NCI-H2171 treated with DMSO at 0.1 percent for 48 hours (cell line): ENCODE measurements at regions not wholly inside any gene's neighbourhood (a gene's known extent, or its start where the extent isn't known, plus 50 kb on each side); places are given as distances from the start of the nearest gene placed in this dataset.
A peak's percentile ranks its signal among the peaks of the same experiment; 100 is the strongest.

ENCODE experiments used
- DNase-seq: peaks from one replicate; lab custom pipeline; 2025; lab: John Stamatoyannopoulos, UW

GRCh38 chr4:129883996-129884395, 788.0 kb downstream of the C4orf33 start:
- no peak for DNase-seq

GRCh38 chr4:129897111-129897510, 801.2 kb downstream of the C4orf33 start:
- DNase-seq, result no peak

DNA sequence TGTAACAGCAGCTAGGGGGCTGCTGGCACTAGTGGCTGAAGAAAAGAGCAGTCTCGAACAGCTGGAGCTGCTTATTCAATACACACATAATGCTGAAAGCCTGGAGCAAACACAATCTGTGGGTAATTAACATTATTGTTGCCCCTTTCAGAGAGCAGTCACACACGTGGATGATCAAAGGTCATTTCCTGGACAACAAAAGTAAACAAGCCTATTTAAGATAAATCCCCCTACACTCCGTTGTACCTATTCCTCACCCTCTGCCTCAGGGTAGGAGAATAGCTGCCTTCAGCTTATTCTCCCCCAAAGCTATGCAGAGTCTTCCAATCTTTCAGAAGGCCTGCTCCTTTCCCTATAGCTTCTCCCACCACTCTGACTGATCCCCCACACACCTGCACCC, 803.9 kb downstream of the C4orf33 start:
- DNase-seq, result no peak

DNA sequence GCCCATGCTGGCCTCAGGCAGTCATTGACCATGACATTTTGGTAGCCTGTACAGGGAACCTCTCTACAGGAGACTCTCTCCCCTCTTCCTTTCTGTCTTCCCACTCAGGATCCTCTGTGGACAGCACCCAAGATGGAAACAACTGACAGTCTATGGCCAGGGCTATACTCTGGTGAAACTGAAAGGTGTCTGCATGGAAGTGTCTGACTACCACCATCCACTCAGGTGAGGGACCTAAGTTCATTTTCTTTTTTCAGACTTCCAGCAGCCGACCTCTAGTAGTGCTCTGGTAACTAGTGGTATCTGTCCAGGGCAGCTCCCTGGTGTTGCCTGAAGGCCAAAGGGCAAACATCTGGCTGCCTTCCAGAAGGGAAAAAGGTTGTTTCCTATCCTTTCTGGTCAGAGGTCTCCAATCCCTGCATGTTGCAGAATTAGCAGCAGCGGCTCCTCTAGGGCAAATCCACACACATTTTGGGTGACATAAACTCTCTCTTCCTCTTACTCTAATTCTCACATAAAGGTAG, 804.5 kb downstream of the C4orf33 start:
- DNase-seq, result no peak

GRCh38 chr4:129901205-129901604, 805.3 kb downstream of the C4orf33 start:
- no peak for DNase-seq

GRCh38 chr4:129903861-129904260, 807.9 kb downstream of the C4orf33 start:
- DNase-seq, result no peak

- no peak for DNase-seq
These were observed 809.3 kb downstream of the C4orf33 start for GRCh38 chr4:129905256-129905655.

DNA sequence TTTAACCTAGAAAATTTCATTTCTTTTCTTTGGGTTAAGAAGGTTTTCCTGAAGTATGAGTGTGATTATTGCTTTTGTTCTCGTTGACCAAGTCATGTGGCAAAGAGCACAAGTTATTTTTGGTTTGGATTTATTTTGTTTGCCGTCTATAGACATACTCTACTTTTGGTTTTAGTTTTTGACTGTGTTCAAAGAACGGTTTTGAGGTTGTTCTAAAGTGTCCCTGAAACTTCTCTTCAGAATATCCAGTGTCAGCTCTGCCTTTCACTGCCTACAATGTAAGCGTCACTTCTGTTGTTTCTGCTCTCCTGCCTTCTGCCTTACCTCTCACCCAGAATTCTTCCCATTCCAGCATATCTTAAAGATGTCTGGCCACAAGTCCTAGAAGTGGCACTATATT, 812.2 kb downstream of the C4orf33 start:
- DNase-seq, result no peak

DNA sequence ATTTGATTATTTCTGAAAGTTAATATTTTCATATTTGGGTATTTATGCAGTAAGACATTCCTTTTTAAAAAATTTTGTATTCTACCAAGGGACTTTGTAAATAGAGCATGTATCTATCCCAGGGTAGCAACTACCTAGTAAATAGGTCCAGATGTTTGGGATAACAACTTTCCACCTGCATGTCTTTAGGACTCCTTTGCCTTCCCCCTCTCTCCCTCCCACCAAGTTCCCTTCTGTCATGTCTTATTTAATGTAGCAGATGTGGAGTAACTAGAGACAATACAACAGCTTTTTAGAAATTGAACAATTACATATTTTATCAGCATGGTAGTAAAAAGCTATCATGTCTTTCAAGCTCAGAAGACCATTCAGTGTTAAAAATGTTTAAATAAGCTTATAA, 821.0 kb downstream of the C4orf33 start:
- peak; percentile 69 for DNase-seq

GRCh38 chr4:129917651-129918050, 821.7 kb downstream of the C4orf33 start:
- DNase-seq, result no peak

DNA sequence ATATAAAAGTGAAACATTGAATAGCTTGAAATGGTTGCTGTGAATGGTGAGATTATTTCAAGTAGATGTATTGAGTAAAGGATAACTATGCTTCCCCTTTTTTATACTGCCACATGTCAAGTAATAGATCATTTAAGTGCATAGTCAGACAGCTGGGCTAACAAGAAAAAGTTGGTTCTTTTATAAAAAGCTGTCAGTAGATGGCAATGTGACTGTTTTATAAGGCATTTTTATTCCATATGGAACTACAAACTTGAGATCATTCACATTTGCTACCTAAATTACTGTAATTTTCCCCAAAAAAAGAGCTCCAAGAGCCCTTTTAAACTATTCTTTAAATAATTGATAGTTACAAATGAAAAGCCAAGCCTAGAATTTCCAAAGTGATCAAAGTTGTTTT, 831.0 kb downstream of the C4orf33 start:
- DNase-seq, result peak; percentile 53

DNA sequence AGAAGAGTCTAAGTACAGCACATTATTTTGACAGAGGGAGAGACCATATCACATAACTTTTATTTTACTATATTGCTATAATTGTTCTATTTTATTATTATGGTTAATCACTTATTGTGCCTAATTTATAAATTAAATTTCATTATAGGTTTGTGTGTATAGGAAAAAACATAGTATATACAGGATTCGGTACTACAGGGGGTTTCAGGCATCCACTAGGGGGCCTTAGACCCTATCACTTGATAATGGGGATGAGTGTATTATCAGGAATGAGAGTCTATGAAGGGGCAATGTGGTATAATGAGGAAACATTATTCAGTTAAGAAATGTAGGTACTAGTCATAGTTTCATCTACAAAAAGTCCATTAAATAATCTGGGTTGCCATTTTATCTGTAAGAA, 833.1 kb downstream of the C4orf33 start:
- peak; percentile 7 for DNase-seq

- no peak for DNase-seq
These were observed 834.0 kb downstream of the C4orf33 start for GRCh38 chr4:129929984-129930383.

DNA sequence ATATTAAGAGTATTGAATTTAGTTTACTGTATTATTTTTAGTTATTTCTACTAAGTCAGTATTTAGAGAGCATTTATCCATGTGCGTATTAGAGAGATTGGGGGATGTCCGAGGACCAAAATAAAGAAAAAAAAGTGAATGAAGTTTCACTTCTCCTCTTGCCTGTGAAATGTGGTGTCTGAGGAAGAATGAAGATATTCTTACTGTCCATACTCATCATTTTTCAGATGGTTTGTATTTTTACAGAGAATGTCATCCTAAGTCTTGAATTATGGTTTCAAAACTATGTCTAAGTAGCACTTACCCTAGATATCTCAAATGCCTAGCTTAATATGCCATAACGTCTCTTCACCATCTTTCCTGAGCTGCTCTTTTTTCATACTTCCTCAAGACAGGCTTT, 854.3 kb downstream of the C4orf33 start:
- no peak for DNase-seq

DNA sequence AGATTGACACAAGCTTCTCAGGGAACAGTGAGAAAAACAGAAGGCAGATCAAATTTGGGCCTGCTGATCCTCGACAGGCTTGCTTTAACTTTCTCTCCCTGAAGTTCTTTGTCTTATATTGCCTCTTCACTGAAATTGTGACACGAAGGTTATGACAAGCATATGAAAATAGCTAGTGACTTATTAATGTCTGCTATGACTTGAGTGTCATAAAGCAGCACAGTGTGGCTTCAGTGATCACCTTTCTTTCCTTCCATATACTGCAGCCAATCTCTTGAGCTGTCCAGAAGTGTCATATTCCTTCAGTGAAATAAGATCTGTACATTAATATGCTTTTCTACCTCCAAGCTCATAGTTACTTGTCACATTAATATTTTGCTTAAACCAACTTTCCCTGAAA, 870.2 kb downstream of the C4orf33 start:
- DNase-seq, result peak; percentile 10

DNA sequence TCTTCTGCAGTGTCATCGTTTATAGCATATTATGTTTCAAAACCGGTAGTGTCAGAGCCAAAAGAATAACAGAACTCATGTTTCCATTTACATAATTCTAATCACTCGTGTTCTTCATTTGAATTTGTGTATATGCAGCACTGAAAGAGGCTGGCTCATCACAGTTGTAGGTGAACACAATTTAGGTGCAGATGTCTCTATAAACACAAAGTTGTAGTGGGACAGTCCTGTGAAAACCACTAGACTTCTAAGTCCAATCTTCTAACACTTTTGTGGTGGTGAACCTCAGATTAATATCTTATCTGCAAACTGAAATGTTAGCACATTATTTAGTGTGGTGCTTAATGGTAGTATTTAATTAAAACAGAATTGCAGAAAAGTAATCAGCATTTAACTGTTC, 872.4 kb downstream of the C4orf33 start:
- no peak for DNase-seq

DNA sequence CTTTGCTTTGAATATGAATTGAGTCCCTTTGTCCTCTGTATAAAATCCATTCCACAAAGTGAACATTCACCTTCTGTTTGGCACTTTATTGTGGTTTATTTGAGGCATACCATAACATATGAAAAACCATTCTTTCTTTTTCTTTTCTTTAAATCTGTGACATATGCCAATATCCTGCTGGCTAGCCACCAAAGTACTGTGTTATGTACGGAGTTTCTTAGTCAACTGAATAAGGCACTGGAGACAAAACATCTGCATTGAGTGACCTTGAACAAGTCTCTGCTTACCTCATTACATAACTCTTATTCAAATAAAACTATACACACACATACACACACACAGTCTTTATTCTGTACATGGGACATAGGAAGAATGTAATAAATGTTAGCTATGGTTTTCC, 872.8 kb downstream of the C4orf33 start:
- no peak for DNase-seq

GRCh38 chr4:129970801-129971200, 874.8 kb downstream of the C4orf33 start:
- no peak for DNase-seq

GRCh38 chr4:129971419-129971818, 875.5 kb downstream of the C4orf33 start:
- DNase-seq, result no peak

DNA sequence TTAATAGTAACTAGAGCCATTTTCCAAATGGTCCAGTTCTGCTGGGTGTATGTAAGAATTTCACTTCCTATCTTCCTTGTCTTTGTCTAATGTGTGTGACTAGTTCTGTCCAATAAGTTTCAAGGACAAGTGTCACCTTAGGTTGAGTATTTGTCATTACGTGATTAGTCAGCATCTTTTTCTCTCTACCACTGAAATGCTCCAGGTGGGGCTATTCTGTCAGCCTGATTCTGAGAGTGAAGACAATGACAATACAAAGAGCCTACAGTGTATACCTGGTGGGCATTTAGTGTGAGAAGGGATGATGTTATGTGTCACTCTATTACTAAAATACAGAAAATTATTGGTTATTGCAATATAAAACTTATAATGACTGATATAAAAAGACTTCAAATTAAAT, 876.3 kb downstream of the C4orf33 start:
- no peak for DNase-seq

DNA sequence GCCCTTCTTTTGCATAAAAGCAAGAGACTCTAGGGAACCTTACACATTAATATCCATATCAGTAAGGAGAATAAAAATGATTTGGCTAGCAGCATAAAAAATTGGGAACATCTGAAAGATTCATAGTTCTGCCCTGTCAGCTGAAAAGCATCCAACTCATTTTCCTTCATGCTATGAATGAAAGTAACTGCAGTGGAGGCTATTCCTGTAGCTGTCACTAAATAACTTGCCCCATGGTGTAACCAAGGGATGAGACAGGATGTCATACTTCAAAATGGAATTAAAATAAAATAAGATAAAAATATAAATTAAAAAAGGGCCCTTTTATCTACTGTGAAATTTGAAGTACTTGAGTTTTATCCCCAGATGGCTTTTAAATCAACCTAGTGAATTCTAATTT, 878.8 kb downstream of the C4orf33 start:
- no peak for DNase-seq

DNA sequence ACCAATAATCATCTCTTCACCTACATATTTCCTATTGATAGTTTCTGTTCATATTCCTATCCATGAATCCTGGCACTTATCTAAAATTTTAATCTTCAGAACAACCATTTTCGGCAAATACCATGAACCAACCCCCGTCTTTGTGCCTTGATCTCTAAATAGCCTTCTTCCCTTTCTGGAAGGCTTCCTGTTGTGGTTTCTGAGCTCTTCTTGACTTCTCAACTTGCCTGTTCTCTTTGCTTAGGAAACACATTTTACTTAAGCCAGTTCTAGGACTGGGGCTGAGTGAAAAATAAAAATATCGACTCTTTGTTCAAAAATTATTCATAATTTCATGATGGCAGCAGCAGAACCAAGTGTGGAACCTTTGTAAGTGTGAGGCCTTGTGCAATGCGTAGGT, 882.4 kb downstream of the C4orf33 start:
- DNase-seq, result no peak

DNA sequence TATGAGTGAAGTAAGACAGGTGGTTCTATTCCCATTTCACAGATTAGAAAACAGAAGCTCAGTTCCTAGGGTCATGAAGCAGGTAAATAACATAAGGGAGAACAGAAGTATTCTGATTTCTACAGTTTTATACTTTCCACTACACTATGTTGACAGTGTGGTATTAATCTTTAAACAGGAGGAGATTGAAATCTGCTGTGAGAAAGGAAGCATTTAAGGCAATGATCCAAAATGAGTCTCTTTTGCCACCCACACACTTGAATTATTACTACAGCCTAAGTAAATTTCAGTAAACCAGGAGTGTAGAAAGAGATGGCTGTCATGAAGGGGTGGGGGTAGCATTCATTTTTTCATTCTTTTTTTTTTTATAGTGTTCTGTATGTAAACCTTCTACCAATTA, 893.0 kb downstream of the C4orf33 start:
- no peak for DNase-seq

DNA sequence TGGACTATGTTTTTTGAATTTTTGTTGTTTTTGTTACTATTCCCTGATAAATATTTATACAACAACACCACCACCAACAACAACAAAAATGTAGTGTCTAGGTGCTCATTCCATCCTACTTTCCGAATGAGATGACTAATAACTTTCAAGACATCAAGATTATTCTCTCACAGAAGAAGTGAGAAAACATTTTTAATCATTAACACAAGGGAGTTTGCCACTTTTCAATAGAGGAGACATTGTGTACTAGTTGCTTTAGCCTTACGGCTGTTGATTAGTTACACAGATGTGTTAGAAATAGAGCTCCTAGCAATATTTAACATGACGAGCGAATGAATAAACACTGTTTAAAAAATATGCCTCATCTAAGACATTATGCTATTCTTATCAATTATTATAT, 898.8 kb downstream of the C4orf33 start:
- no peak for DNase-seq
